ENCODE measurements at regions not wholly inside any gene's neighbourhood (a gene's known extent, or its start where the extent isn't known, plus 50 kb on each side); places are given as distances from the start of the nearest gene placed in this dataset.

DNA sequence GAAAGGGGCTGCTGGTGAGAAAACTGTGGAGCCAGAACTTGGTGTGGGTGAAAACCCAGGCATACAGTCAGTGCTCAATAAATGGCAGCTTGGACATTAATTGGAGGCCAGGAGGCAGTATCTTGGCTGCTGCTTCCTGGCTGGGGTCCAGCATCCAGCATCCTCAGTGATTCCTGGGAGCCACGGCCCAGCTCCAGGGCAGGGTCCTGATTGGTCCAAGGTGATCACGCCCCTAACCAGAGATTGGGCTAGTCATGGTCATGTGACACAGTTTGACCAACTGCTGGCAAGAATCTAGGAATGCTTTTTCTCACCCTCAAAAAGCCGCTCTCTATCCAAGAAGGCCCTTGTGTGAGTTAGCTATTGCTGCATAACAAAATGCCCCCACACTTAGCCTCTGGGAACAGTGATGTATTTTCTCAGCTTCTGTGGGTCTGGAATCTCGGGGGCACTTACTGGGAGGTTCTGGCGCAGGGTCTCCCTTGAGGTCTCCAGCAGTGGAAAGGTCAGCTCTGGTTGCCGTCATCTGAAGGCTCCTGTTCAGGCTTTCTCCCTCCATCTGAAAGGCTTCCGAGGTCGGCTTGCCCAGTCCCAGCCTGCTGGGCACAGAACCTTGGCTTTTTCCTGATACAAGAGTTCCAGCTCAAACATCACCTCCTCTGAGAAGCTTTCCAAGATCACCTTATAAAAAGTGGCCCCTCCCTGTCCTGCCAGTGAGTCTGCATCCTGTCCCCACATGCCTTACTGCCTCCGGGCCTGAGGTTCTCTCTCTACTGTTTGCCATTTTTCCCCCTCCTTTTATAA, 119.2 kb upstream of the NCOR2 start:
- no peak for DNase-seq

DNA sequence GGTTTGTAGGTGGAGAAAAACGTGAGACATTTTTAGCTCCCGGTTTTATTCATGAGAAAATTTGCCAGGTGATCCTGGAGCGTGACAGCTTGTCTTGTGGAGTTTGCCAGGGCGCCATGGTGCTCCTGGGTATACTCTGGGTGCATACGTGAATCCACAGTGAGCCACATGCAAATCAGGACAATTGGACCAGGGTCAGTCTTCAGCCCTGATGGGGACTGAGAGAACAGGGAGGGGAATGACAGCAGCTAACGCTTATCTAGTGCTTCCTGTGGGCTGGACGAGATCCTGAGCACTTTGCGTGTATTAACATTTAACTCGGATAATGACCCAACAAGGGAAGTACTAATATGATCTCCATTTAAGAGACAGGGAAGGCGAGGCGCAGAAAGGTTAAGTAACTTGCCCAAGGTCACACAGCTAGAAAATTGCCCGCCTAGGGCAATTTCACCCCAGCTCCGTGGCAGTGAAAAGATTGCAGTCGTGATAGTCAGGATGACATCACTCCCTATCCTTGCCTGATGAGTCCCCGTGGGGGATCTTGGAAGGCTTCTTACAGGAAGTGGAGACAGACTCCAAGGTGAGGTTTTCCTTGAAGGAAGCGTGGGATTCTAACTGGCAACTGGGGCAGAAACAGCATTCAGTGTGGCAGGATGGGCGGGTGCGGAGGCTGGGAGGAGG, 118.4 kb upstream of the NCOR2 start:
- no peak for DNase-seq

DNA sequence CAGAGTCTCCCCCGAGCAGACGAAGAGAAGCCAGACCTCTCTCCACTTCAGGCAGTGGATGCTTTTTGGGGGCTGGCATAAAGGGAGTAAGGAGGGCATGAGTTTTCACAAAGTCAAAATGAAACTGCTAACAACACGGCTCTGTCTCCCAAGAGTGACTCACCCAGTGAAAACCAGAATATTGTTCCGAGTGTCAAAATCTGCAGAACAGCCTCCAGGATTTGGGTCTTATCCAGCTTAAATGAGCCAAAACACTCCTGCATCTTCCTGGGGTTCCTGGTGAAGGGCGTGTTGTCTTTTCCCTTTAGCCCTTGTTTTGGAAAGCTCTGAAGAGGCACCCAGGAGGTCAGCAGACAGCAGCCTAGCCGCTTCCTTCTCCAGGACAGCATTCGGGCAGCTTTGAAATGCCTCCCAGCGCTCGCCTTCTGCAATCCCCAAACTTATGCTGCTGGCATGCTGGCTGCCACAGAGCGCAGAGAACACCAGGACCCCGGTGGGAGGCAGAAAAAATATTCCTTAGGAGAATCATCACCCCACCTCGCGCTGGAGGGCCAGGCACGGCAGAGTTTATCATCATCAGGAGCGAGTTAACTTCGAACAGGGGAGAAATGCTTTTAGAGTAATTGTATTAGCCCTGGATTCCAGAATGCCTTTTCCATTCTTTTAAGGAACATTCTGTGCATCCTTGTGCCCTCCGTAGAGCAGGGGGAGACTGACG, 117.7 kb upstream of the NCOR2 start:
- DNase-seq, result no peak

DNA sequence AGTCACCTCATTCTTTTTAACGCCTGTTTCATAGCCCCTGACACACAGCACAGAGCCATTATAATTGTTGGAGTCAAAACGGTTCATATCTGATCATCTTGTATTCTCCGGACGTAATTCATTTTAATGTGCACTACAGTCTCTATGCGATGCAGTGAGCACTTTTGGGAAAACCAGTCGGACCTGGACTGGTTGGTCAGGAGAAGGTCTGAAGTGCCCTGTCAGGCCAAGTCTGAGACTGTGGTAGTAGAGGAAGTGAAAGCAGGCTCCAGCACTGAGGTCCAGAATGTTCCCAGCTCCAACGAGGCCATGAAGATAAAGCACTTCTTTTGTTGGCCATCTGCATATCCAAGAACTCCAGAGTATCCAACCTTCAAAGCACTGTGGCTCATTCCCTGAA, 117.1 kb upstream of the NCOR2 start:
- DNase-seq, result no peak

DNA sequence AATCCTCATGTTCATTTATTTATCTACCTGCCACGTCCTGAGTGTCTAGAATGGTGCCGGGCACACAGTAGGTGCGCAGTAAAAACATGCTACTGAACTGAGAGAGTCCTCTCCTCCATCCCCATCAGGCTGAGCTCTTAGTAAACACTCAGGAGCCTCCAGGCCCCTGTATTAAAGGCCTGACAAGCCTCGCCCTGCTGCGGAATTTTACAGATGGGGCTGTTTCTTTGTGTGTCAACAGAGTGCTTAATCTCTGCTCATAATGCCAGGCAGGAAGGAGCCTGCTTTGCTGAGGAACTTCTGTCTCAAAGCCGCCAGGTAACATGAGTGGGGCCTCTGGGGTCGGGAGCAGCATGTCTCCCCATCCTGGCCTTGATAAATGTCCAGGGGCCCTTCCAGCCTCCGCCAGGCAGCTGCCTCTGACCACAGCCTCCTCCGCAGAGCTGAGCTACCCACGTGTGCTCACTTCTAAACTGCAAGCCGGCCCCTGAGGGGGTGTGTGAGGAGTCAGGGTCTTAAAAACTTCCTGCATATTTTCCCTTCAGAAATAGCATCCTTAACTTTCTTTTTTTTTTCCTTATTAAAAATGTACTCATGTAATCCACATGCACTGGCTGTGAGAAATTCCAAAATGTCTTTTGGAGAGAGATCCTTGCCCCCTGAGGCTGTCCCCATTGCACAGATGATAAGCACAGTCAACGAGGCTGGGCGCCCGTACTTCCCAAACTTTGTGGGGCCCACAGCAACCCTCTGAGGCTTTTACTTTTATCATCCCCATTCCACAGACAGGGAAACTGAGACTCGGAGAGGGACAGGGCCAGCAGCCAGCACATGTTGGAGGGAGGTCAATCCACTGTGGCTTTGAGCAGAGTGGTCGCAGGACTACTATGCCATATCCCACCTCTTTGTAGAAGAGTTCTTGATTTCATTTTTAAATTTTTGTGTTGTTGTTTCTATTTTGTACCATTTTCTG, 116.0 kb upstream of the NCOR2 start:
- DNase-seq, result no peak

DNA sequence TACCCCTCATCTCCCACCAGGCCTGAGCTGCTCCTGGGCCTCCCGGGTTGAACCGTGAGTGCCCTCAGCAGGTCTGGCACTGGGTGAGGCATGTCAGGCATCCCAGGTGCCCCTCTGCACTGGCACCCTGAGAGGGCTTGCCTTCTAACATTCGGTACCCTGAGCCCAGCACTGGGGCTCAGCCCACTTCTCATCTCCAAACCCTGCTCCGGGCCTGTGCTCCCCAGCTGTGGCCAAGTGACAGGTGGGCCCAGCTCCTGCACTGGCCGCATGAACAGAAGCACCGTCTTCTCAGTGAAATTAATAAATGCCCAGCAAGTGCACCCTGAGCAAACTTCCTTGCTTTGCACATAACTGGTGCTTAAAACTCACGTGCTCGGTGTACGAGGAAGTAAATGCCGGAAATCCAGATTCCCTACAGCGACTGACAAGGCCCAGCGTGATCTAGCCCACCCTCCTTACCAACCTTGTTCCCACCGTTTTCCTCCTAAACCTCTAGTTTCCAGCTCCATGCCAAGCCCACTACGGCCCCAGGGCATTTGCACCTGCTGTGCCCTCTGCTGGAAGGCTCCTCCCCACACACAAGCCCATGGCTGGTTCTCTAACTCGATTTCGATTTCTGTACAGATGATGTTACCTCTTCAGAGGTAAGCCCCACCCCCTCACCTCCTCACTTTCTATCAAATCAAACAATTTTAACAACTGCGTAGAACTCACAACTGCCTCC, 115.2 kb upstream of the NCOR2 start:
- DNase-seq, result no peak

DNA sequence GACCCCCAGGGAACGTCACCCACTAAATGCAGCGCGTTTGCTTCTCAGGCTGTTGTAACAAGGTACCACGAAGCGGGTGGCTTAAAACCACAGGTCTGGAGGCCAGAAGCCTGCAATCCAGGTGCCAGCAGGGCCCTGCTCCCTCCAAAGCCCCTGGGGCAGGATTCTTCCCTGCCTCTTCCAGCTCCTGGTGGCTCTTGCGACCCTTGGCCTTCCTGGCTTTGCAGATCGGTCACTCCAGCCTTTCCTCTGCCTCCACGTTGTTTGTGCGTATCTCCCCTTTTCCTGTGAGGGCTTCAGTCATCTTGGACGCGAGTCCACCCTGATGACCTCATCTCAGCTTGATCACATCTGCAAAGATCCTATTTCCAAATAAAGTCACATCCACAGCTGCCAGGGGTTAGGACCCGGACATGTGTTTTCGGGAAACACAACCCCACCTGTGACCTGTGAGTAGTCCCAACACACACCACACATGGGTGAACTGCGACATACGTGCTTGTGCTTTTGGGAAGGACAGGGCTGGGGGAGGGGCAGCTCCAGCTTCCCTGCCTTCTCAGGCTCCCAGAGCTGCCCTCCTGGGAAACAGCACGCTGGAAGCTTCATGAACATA, 114.5 kb upstream of the NCOR2 start:
- no peak for DNase-seq

DNA sequence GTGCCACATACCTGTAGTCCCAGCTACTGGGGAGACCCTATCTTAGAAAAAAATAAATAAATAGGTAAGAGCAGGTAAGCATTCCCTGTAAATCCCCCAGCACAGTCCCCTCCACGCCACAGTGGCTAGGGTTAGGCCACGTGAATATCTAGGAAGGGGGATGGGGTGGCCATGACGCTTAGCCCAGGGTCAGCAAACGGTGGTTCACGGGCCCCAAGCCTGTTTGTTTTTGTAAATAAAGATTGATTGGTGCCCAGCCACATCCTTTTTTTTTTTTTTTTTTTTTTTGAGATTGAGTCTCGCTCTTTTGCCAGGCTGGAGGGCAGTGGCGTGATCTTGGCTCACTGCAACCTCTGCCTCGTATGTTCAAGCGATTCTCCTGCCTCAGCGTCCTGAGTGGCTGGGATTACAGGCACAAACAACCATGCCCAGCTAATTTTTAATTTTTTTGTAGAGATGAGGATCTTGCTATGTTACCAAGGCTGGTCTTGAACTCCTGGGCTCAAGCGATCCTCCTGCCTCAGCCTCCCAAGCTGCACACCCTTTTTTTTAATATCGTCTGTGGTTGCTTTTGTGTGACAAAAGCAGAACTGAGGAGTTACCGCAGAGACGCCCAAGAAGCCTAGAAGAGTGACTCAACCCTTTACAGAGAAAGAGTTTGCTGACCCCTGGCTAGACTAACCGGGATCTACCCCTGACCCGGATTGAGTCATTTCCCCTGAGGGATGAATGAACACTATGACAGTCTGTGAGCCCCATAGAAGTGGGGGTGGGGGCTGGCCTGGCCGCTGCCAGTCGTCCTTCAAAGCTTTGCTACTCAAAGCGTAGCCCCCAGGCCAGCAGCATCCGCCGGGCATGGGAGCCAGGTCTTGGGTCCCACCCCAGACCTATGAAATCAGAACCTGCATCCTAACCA, 113.7 kb upstream of the NCOR2 start:
- DNase-seq, result peak in 1 of 2 donors; percentile 17

DNA sequence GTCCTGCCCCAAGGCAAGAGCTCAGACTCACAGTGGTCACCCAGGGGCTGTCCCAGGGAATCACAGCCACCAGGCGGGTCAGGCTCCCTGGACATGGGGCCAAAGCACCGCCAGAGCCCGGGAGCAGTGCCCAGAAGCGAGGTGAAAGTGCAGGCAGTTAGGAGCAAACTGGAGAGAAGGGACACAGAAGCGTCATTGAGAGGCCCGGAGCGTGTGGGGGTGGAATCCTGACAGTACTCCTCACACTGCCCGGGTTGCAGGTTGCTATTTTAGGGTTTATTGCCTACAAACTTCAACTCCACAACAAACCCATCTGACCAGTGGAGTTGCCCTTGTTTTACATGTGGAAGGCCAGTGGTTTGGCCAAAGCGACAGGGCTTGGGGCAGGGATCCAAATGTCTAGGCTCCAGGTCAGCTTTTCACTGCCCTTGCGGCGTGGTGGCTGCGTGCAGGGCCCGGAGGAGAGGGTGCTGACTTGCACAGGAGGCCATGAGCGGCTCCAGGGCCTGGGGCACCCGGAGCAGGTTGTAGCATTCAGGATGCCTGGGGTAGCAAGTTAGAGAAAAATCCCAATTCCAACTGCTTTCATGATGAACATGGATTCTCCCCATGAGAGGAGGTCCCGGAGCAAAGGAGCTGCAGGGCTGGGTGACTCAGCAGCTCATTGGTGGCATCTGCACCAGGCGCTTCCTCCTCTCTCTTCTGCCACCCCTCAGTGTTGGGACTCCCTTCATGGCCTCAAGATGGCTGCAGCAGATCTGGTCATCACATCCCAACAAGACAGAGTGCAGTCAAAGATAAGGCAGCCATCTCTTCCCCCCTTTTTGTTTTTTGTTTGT, 112.3 kb upstream of the NCOR2 start:
- DNase-seq, result no peak

DNA sequence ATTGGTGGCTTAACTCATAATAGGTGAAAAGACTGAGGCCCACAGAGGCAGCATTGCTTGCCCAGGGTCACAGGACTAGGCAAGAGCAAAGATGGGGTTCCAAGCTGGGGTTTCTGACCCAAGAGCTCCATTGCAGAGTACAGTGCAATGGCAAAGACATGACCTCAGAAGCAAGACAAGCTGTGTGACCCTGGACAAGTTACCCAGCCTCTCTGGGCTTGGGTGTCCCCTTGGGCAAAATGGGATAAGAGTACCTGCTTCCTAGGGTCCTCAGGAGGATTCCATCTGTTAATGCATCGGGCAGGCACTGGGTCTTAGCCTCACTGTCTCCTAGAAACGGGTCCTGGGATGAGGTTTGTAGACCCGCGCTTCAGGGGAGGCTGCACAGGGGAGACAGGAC, 111.6 kb upstream of the NCOR2 start:
- no peak for DNase-seq

DNA sequence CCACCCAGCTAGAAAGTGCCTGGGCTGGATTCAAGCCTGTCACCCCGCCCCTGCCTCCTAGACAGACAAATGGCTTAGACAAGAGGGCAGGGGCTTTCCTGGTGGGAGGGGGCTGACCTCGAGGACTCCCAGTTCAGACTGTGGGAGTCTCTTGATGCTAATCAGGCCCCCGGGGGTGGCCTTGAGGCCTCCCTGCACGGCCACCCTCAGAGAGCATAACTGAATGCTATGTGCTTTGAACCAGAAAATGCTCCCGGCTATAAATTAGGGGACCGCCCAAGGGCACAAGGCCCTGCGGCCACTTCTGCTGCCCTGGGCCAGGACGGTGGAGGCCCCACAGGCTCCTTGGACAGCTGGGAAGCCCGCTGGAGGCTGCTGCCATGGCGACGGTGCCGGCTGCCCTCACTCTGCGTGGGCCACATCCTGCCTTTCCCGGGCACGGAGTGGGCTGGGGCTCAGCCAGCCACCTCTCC, 111.0 kb upstream of the NCOR2 start:
- no peak for DNase-seq

DNA sequence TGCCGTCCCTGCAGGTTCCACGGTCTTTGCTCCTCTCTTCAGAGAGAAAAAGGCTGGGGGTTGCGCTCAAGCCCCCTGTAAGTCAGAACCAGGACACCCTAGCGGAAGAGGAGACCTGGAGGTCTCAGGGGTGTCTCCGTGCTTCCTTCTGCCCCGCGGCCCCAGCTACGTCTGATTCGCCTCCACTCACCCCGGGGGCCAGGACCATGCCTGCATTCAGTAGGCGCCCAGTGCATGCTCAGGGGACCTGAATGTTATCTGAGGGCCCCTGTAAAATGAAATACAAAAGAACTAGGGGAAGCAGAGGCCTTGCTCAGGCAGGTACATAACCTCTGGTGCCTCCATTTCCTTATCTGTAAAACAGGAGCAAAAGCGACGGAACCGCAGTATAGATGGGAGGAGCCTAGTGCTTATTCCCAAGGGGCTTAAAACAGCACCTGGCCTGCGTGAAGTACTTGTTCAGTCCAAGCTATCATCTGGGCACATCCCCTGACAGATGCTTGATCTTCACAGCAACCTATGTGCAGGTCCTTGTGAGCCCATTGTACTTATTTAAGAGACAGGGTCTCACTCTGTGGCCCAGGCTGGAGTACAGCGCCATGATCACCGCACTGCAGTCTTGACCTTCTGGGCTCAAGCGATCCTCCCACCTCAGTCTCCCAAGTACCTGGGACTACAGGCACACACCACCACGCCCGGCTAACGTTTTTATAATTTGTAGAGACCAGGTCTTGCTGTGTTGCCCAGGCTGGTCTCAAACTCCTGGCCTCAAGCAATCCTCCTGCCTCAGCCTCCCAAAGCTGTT, 110.3 kb upstream of the NCOR2 start:
- no peak for DNase-seq

DNA sequence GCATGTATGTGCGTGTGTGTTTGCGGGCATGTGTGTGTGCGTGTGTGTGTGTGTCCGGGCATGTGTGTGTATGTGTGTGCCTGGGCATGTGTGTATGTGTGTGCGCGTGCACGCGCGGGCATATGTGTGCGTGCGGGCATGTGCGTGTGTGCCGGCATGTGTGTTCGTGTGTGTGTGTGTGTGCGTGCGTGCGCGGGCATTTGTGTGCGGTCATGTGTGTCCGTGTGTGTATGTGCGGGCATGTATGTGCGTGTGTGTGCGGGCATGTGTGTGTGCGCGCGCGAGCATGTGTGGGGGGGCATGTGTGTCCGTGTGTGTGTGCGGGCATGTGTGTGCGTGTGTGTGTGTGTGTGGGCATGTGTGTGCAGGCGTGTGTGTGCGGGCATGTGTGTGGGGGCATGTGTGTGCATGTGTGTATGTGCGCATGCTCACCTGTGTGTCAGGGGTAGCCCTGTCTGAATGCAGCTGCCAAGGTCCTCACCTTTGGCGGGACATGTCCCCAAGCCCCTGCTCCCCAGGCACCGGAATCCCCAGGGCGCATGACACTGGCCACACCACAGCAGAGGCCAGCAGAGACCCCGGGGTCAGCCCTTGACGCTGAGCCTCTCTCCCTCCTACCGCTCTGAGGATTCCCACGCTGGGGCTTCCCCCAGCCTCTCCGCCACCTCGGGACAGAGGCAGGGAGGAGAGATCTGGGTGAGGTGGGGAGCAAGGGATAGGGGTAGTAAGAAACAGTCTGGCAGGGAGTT, 109.5 kb upstream of the NCOR2 start:
- DNase-seq, result no peak

DNA sequence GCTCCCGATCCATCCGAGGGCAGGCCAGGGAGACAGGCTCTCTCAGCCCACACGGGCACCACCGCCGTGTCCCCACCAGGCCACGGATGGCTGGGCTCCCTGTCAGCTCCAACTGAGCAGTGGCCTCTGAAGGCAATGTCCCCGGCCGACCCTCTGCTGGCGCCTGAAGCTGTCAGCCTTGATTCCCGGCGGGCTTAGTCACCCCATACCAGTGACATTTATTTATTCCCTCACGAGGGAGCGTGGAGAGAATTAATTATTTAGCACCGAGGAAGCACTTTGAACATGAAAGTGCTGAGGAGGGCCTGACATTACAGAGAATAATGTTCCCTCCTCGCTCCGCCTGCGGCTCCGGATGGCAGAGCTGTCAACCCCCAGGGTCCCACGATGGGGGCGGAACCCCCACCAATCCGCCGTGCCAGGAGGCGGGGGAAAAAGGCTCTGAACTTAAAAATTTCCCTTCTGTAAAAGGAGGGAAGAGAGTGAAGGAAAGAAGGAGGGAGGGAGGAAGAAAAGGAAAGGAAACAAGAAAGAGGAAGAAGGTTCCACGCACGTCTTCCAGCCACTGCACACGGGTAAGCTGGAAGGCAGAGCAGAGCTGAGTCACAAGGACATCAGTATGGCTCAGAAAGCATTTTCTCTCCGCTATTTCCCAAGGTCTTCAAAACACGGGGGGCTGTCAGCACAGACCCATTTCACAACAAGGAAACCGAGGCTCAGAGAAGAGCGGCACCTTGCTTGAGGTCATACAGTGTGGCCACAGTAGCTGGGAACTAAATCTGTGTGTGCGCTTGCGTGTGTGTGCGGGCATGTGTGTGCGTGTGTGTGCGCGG, 108.7 kb upstream of the NCOR2 start:
- DNase-seq, result no peak

DNA sequence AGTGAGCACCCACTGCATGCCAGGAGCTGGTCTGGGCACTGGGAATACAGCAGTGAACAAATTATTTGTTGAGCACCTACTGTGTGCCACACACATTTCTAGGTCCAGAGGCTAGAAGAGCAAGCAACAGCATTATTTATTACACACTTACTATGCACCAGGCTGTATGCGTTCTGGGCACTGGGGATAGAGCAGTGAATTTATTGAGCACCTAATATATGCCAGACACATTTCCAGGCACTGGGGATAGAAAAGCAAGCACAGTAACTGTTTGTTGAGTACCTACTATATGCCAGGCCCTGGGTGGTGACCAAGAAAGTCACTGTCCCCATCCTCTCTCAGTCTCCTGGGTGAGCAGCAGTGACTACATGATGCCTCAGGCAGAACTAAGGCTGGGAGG, 107.5 kb upstream of the NCOR2 start:
- no peak for DNase-seq

DNA sequence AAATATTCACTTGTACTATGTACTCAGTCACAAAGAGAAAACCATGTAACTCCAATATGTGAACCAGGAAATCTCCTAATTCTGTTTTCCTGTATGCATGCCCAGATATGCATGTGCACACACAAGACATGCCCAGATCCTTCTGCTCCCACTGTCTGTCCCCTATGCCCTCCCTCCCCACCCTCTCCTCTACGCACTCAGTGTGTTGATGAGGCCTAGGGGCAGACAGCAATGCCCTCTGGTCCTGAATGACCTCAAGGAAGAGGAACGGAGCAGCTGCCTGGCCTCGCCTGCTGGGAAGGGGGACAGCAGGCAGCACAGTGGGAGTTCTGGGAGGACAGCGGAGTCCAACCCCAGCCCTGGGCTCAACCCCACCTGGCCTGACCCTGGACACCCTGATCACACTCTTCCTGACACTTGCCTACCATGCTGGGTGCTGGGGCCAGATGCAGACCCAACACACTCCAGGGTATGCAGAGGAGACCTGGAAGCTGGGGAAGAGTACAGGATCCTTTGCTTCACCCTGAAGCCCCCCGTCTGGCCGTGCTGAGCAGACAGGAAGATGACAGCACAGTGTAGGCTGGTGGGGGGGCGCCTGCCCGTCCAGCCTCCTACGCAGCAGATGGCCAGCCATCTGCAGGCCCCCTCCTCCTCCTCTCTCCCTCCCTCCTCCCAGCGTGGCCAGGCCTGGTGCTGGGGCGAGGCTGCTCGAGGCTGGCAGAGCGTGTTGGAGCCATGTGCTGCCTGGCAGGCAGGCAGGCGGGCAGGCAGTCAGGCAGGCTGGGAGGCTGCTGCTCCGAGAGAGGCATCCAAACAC, 106.6 kb upstream of the NCOR2 start:
- no peak for DNase-seq

Data from stimulated activated CD4-positive, alpha-beta T cell treated with anti-CD3 and anti-CD28 coated beads, Interleukin-2, amount 100 ng/mL, for 24 hours (primary cell).